Adrenal gland (tissue), 9 donors: ENCODE measurements at regions not wholly inside any gene's neighbourhood (a gene's known extent, or its start where the extent isn't known, plus 50 kb on each side); places are given as distances from the start of the nearest gene placed in this dataset.

Experiments used
- DNase-seq, 7 donors: peaks; one replicate each; pipeline ENCODE4 v3.0.0-alpha.2; 2019 to 2020
- H3K27ac ChIP-seq, 5 donors: fragments of 200-600 bp; sonication (generic) in 4 of 5; 1 replicate in 3 of 5; 2 replicates in 2 of 5; pipeline versions ENCODE4 v1.5.1 to v1.8.0; 2016 to 2020; ENCODE audit warnings: mild to moderate bottlenecking in 1 of 5
- H3K27me3 ChIP-seq: fragments of 200-600 bp; 2 replicates; pipeline ENCODE4 v1.8.0; 2021
- H3K36me3 ChIP-seq, 2 donors: fragments of 200-600 bp; replicated peaks in 1 of 2; 1 replicate in 1 of 2; 2 replicates in 1 of 2; pipeline versions ENCODE4 v1.5.1 to v1.8.0; 2018 to 2022
- H3K4me1 ChIP-seq, 2 donors: fragments of 200-600 bp; replicated peaks in 1 of 2; 1 replicate in 1 of 2; 2 replicates in 1 of 2; pipeline versions ENCODE4 v1.5.1 to v1.8.0; 2018 to 2021
- H3K4me3 ChIP-seq, 4 donors: fragments of 200-600 bp; sonication (generic) in 3 of 4; one replicate each; pipeline ENCODE4 v1.5.1; 2016 to 2018
- H3K9me3 ChIP-seq, 3 donors: fragments of 200-600 bp; sonication (generic) in 1 of 3; replicated peaks in 1 of 3; 1 replicate in 2 of 3; 2 replicates in 1 of 3; pipeline versions ENCODE4 v1.5.1 to v1.8.0; 2016 to 2021
- POLR2A ChIP-seq, 2 donors: fragments of 450-650 bp; IDR thresholded peaks; one replicate each; pipeline ENCODE4 v1.6.1; 2017; ENCODE audit warnings: antibody characterized with exemption in 2 of 2, mild to moderate bottlenecking in 2 of 2, moderate library complexity in 1 of 2
- WGBS, 4 donors: extraction: QIAGEN DNeasy Blood & Tissue Kit in 2 of 4; methylation state at CpG; one replicate each; pipeline versions ENCODE4 v1.1.5 to v1.1.7; 2013 to 2017; 5-methylcytosine and 5-hydroxymethylcytosine counted together
- intact Hi-C, 2 donors: fragments of 100-400 bp; cut with DNase I; formaldehyde crosslinking; loops; one replicate each; pipeline versions ENCODE4 v1.14.1 to v1.15.0; 2022 to 2023
- TF ChIP-seq, protein P1 (sequence below), 6 experiments: fragments of 450-650 bp in 4 of 6; fragments of 200-600 bp in 2 of 6; sonication (generic) in 1 of 6; IDR thresholded peaks; 1 replicate in 5 of 6; 2 replicates in 1 of 6; pipeline versions ENCODE4 v1.5.1 to v1.8.0; 2016 to 2021; ENCODE audit warnings: antibody characterized with exemption in 6 of 6, mild to moderate bottlenecking in 2 of 6, moderate library complexity in 1 of 6
- donor health status: healthy with polysubstance abuse.
- donor health status: Bipolar disorder and iron deficiency.
- donor health status: DM: yes; HTN: yes; CAD: no.
- donor health status: DM: no; HTN: no; CAD: no.
- donor health status: DM: no; HTN: no; CAD: no.

GRCh38 chr16:54545854-54546511 lies 259.4 kb upstream of the IRX3 start:
- 19 to 30% (median 26%) methylated on average over 14 of the region's 14 CpGs for WGBS, 4 donors

DNA sequence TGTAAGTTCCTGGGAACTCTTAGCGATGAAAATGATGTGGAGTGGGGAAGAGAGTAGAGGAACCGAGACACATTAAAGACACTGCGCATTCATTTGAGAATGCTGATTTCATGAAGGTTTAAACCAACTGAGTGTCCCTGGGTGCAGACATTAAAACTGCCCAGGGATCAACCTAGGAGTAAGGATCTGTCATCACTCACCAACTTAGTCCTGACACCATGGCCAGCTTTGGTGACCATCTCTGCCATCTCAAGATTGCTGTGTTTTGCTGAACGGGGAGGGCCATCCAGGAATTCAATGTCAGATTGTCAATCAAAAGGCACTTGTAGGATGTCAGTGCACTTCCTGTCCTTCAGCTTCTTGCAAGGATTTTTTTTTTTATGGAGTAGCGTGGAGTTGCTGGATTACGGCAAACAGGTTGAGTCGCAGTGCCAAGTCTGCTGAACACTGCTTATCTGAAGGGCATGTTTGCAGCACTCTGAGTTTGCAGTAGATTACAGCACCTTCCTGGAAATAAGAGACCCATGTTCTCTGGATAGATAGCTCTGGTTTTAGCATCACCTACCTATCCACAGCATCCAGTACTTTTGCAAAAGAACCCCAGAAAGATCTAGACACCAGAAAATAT lies 258.1 kb upstream of the IRX3 start:
- Histone ChIP-seq H3K9me3 (no peaks in the 10 kb centered on the region), H3K4me3 (no peak overlapping the region), H3K27ac (no peak overlapping the region), H3K4me1 (no peaks in the 10 kb centered on the region), H3K36me3 (no peaks in the 10 kb centered on the region), H3K27me3 (peaks cover 13% of the 10 kb centered on the region)
- intact Hi-C loops: no loop called here
- DNase-seq: no peak
- TF ChIP-seq, protein P1, sequence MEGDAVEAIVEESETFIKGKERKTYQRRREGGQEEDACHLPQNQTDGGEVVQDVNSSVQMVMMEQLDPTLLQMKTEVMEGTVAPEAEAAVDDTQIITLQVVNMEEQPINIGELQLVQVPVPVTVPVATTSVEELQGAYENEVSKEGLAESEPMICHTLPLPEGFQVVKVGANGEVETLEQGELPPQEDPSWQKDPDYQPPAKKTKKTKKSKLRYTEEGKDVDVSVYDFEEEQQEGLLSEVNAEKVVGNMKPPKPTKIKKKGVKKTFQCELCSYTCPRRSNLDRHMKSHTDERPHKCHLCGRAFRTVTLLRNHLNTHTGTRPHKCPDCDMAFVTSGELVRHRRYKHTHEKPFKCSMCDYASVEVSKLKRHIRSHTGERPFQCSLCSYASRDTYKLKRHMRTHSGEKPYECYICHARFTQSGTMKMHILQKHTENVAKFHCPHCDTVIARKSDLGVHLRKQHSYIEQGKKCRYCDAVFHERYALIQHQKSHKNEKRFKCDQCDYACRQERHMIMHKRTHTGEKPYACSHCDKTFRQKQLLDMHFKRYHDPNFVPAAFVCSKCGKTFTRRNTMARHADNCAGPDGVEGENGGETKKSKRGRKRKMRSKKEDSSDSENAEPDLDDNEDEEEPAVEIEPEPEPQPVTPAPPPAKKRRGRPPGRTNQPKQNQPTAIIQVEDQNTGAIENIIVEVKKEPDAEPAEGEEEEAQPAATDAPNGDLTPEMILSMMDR (IDR thresholded peaks at IDR 0.05): no peak
- TF ChIP-seq POLR2A (IDR thresholded peaks at IDR 0.05): no peak
- WGBS, 4 donors: 68 to 85% (median 78%) methylated on average over 7 of the region's 7 CpGs

More at GRCh38 chr16:54545854-54546511, 259.4 kb upstream of the IRX3 start:
- H3K27ac ChIP-seq: no peak overlapping the region
- no peak overlapping the region for H3K4me3 ChIP-seq
- DNase-seq: no peak
- H3K27me3 ChIP-seq: peaks cover 13% of the 10 kb centered on the region
- H3K4me1 ChIP-seq: no peaks in the 10 kb centered on the region
- intact Hi-C loops: no loop called here
- H3K36me3 ChIP-seq: no peaks in the 10 kb centered on the region
- TF ChIP-seq, protein P1 (IDR thresholded peaks at IDR 0.05): no peak
- no peak for TF ChIP-seq POLR2A (IDR thresholded peaks at IDR 0.05)
- H3K9me3 ChIP-seq: no peaks in the 10 kb centered on the region

DNA sequence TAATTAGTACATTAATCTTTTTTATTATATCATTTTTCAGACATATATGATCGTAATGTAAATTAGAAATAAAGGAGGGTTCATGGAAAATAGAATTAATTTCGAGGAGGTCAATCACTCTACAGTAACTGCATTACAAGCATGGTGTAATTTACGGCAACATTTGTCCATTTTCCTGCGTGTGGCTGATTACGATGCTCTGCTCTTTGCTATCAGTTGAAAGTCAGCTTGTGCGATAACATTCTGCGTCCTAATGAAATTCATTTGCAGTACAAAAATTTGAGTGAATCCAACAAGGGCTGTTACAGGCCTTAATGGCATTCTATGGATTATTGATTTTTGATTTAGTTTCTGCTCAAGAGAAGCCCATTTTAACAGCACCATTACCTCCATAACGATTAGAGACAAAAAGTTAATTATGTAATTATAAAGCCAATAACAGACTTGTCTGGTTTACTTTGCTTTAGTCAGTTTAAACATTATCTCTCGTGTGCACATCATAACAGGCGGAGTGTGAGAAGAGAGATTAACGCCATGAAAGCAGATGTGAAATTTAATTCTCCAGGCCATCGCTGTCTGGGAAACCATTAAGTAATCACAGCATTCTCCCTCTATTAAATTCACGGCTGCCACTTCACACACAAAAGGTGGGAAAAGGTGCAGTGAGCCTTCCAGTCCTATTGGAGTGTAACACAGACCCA lies 256.4 kb upstream of the IRX3 start:
- Histone ChIP-seq H3K4me1 (no peaks in the 10 kb centered on the region), H3K9me3 (no peaks in the 10 kb centered on the region), H3K4me3 (no peak overlapping the region), H3K27me3 (peaks cover 16% of the 10 kb centered on the region), H3K27ac (no peak overlapping the region), H3K36me3 (no peaks in the 10 kb centered on the region)
- WGBS, 4 donors: 59 to 67% (median 62%) methylated on average over 13 of the region's 13 CpGs
- TF ChIP-seq POLR2A (IDR thresholded peaks at IDR 0.05): no peak
- TF ChIP-seq, protein P1 (IDR thresholded peaks at IDR 0.05): no peak
- intact Hi-C loops: no loop called here
- DNase-seq: no peak

DNA sequence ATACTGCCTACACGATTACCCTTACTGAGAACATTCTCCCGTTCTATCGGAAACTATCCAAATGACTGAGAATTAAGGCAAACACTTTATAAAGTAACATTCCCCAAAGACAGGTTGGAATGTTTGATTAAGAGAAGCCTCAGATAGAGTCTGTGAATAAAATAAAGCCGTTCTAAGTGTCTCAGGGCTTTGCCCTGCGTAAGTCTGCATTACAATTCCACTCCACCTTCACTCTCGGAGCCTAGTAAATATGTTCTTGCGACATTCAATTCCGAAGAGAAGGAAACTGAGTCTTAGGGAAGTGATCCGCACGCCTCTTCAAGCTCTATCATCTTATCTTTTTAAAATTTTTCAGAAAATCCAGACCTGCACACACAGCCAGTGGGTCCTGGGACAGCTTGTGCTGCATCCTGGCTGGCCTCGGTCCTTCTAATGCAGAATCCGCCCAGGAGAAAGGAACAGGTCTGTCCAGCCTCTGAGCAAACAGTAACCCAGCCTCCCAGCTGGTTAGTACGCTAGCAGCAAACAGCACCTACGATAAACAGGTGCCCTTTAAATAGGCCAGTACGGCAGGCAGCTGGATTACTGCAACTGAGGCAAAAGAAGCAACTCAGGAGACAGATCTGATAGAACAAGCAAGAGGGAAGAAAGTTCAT lies 254.1 kb upstream of the IRX3 start:
- H3K9me3 ChIP-seq: no peaks in the 10 kb centered on the region
- H3K4me3 ChIP-seq: no peak overlapping the region
- H3K27me3 ChIP-seq: peaks cover 12% of the 10 kb centered on the region
- no peaks in the 10 kb centered on the region for H3K4me1 ChIP-seq
- no peak for DNase-seq
- TF ChIP-seq POLR2A (IDR thresholded peaks at IDR 0.05): no peak
- intact Hi-C loops: no loop called here
- 71 to 72% (median 72%) methylated on average over 14 to 15 of the region's 15 CpGs for WGBS, 4 donors
- no peak overlapping the region for H3K27ac ChIP-seq
- no peaks in the 10 kb centered on the region for H3K36me3 ChIP-seq
